Left lung (tissue), 4 donors: ENCODE measurements at regions not wholly inside any gene's neighbourhood (a gene's known extent, or its start where the extent isn't known, plus 50 kb on each side); places are given as distances from the start of the nearest gene placed in this dataset.

Source experiments
- ATAC-seq: fragments of 200-7000 bp; cut with Tn5 transposase; one replicate; pipeline ENCODE4 v1.9.1; 2020; ENCODE audit warnings: moderate library complexity
- DNase-seq, 4 donors: peaks; one replicate each; pipeline ENCODE4 v3.0.0-alpha.2; 2013 to 2020
- H3K27ac ChIP-seq, 2 donors: fragments of 200-600 bp; sonication (generic) in 1 of 2; one replicate each; pipeline versions ENCODE4 v1.5.0 to v1.8.0; 2020 to 2021
- H3K27me3 ChIP-seq, 2 donors: fragments of 200-600 bp; sonication (generic) in 1 of 2; one replicate each; pipeline versions ENCODE4 v1.5.0 to v1.8.0; 2020 to 2021
- H3K36me3 ChIP-seq, 2 donors: fragments of 200-600 bp; sonication (generic) in 1 of 2; one replicate each; pipeline versions ENCODE4 v1.5.0 to v1.8.0; 2020 to 2021
- H3K4me1 ChIP-seq, 2 donors: fragments of 200-600 bp; one replicate each; pipeline ENCODE4 v1.8.0; 2021
- H3K4me3 ChIP-seq, 2 donors: fragments of 200-600 bp; sonication (generic) in 1 of 2; one replicate each; pipeline versions ENCODE4 v1.5.0 to v1.8.0; 2020 to 2021; ENCODE audit warnings: mild to moderate bottlenecking in 1 of 2
- H3K9me3 ChIP-seq, 2 donors: fragments of 200-600 bp; sonication (generic) in 1 of 2; one replicate each; pipeline versions ENCODE4 v1.5.0 to v1.8.0; 2020 to 2021
- intact Hi-C, 2 donors: fragments of 100-400 bp; cut with DNase I; formaldehyde crosslinking; loops; one replicate each; pipeline versions ENCODE4 v1.11.2 to v1.14.2; 2022
- TF ChIP-seq, protein P1 (sequence below), 2 donors: fragments of 200-600 bp; sonication (generic) in 1 of 2; IDR thresholded peaks; one replicate each; pipeline versions ENCODE4 v1.5.0 to v1.8.0; 2021; ENCODE audit warnings: antibody characterized with exemption in 2 of 2
- donor health status: DM: no; HTN: yes; CAD: no.
- donor health status: DM: no; HTN: no; CAD: no.

DNA sequence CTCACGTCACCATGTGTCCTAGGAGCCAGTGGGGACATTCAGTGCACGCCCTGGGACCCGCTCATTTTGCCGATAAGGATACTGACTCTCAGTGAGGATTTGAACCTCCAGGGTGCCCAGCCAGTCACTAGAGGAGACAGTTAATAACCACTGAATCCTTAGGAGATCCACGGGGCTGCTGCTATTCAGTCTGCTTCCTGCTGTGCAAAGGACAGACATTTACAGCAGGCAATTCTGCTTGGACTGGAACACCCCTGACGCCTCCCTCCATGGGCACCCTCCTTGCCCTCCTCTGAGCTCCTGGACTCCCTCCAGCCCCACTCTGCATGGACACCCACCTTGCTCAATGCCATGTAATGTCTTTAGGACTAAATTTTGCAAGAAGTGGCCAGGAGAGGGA is 265.5 kb downstream of the EIPR1 start:
- intact Hi-C loops = no loop called here
- ATAC-seq = no peak
- Histone ChIP-seq H3K27ac (no peak overlapping the region), H3K36me3 (no peaks in the 10 kb centered on the region), H3K27me3 (no peaks in the 10 kb centered on the region), H3K4me1 (no peaks in the 10 kb centered on the region), H3K9me3 (no peaks in the 10 kb centered on the region), H3K4me3 (no peak overlapping the region)
- TF ChIP-seq, protein P1, sequence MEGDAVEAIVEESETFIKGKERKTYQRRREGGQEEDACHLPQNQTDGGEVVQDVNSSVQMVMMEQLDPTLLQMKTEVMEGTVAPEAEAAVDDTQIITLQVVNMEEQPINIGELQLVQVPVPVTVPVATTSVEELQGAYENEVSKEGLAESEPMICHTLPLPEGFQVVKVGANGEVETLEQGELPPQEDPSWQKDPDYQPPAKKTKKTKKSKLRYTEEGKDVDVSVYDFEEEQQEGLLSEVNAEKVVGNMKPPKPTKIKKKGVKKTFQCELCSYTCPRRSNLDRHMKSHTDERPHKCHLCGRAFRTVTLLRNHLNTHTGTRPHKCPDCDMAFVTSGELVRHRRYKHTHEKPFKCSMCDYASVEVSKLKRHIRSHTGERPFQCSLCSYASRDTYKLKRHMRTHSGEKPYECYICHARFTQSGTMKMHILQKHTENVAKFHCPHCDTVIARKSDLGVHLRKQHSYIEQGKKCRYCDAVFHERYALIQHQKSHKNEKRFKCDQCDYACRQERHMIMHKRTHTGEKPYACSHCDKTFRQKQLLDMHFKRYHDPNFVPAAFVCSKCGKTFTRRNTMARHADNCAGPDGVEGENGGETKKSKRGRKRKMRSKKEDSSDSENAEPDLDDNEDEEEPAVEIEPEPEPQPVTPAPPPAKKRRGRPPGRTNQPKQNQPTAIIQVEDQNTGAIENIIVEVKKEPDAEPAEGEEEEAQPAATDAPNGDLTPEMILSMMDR (IDR thresholded peaks at IDR 0.05) = no peak
- no peak for DNase-seq

DNA sequence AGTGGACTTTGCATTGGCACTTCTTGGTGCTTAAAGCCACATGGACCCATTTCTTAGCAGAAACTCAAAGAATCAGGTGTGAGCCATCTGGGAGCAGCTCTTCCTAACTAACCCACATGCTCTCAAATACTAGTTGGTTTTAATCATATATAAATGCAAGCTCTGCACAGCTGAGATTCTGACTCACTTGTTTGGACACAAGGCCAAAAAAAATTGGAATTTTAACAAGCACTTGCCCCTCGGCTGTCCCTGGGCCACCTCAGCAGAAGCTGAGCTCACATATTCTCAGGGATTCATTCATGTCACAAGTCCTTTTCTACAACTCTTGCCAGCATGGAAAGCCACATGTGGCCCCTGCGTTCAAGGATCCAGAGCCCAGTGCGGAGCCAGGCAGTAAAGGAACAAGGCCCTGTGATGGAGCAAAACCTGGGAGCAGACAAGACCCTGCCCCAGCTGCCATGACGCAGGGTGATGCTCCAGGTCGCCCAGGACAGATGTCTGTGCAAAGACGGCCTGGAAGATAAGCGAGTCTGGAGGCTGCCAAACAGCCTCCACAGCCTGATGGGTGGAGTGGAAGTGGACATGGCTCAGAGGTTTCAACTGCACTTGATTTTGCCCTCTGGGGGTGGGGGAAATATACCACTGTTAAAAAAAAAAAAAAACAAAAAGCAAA is 266.5 kb downstream of the EIPR1 start:
- Histone ChIP-seq H3K4me3 (no peak overlapping the region), H3K36me3 (no peaks in the 10 kb centered on the region), H3K4me1 (no peaks in the 10 kb centered on the region), H3K27me3 (no peaks in the 10 kb centered on the region), H3K9me3 (no peaks in the 10 kb centered on the region), H3K27ac (no peak overlapping the region)
- TF ChIP-seq, protein P1 (IDR thresholded peaks at IDR 0.05) = no peak
- intact Hi-C loops = no loop called here
- DNase-seq (no peak), ATAC-seq (no peak)

DNA sequence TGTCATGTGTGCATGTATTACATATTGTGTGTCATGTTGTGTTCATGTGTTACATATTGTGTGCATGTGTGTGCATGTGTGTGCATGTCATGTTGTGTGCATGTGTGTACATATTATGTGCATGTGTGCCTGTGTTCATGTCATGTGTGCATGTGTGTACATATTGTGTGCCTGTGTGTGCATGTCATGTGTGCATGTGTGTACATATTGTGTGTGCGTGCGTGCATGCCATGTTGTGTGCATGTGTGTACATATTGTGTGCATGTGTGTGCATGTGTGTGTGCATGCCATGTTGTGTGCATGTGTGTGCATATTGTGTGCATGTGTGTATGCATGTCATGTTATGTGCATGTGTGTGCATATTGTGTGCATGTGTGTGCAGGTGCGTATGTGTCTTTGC is 267.1 kb downstream of the EIPR1 start:
- Histone ChIP-seq H3K4me1 (no peaks in the 10 kb centered on the region), H3K9me3 (no peaks in the 10 kb centered on the region), H3K27me3 (no peaks in the 10 kb centered on the region), H3K4me3 (no peak overlapping the region), H3K27ac (no peak overlapping the region), H3K36me3 (no peaks in the 10 kb centered on the region)
- intact Hi-C loops = no loop called here
- DNase-seq (no peak), ATAC-seq (no peak)
- TF ChIP-seq, protein P1 (IDR thresholded peaks at IDR 0.05) = no peak

DNA sequence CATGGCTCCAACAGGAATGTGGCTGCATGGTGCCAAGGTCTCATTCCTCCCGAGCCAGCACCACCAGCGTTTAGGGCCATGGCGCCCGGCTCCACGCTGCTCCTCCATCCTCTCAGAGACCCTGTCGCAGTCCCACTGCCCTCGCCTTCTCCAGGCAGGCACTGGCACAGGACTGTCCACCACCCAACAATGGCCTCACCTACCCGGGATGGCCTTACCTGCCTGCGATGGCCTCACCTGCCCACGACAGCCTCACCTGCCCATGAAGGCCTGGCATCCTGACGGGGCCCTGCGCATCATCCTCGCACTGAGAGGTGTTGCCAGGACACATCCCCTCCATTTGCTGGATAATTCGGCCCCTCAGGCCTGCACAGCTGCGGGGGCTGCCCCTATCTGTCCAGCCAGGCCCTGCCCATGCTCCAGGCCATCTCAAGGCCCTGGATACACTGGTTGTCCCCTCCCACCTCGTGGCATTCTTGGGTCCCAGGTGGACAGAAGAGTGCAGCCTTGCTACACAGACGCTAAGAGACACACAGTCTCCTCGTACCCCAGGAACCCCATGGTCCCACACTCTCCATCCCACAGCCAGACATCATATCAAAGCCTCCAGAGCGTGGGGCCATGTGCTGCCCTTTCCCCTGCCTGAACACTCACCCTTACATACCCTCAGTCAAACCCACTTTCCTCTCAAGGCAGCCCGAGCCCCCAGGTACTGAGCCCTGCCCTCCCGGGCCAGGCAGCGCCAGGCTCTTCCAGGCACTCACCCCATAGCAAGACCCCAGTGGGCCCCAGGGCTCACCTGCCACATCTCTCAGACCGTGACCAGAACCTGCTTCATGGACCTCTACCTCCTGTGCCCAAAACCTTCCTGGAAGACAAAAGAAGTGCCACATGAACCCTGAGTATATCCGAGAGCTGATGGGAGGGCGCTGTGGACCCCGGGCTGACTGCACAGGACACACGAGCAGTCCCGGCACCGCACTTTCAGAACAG is 268.6 kb downstream of the EIPR1 start:
- Histone ChIP-seq H3K27me3 (no peaks in the 10 kb centered on the region), H3K4me3 (no peak overlapping the region), H3K4me1 (no peaks in the 10 kb centered on the region), H3K36me3 (no peaks in the 10 kb centered on the region), H3K27ac (no peak overlapping the region), H3K9me3 (no peaks in the 10 kb centered on the region)
- no peak for ATAC-seq
- intact Hi-C loops = no loop called here
- TF ChIP-seq, protein P1 (IDR thresholded peaks at IDR 0.05) = no peak
- DNase-seq = no peak

DNA sequence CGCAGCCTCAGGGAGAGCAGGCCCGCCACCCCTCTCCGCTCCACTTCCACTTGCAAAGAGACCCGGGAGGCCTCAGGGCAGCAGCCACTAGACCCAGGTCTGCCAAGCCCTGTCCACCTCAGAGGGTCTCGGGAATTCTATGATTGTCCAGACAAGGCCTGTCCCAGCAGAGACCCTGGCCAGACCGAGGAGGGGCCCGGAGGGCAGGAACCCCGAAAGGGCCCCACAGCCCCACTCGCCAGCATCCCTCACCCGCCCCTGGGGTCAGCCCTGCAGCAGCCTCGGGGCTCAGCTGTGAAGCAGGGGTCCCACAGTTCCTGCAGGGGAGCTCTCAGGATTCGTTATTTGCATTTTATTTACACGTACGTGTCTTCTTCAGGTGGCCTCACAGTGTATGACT is 269.5 kb downstream of the EIPR1 start:
- intact Hi-C loops = no loop called here
- Histone ChIP-seq H3K27ac (no peak overlapping the region), H3K4me1 (no peaks in the 10 kb centered on the region), H3K36me3 (no peaks in the 10 kb centered on the region), H3K27me3 (peaks cover 0 to 4% of the 10 kb centered on the region in 2 donors), H3K4me3 (no peak overlapping the region), H3K9me3 (no peaks in the 10 kb centered on the region)
- DNase-seq = no peak
- no peak for ATAC-seq
- TF ChIP-seq, protein P1 (IDR thresholded peaks at IDR 0.05) = no peak
